T-helper 1 cell treated with Interleukin-12 subunit alpha and Interleukin-12 subunit beta and Interleukin-4 antibody, amounts not matched to agents 30 ng/mL and 1 ng/mL, for 36 hours (primary cell): ENCODE measurements at regions not wholly inside any gene's neighbourhood (a gene's known extent, or its start where the extent isn't known, plus 50 kb on each side); places are given as distances from the start of the nearest gene placed in this dataset.

Experiments used
- intact Hi-C: fragments of 100-400 bp; cut with micrococcal nuclease; formaldehyde crosslinking; loops from one replicate; pipeline ENCODE4 v1.15.1; 2024

DNA sequence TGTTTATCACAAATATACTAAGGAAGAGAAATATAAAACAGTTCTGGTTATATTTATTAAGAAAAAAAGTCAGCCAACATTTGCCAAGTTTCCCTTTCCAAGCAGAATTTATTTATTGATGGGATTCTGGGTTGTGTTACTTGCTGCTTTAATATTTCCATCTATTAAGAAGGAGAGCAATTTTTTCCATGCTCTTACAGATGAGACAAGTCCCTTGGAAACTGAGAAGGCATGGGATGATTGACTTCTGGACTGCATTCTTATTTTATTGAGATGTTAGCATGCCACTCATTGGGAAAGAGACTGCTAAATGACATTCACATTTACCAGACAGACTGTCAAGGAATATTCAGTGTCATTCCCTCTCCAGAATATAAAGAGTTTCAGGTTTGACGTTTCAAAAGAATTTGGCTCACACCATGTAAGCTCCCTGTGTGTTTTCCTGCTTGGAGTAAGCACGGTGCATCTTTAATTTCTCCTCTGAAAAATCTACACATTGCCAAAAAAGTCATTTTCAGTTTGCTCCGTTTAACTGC, 1565.2 kb upstream of the GOT2 start:
- intact Hi-C loops = no loop called here

DNA sequence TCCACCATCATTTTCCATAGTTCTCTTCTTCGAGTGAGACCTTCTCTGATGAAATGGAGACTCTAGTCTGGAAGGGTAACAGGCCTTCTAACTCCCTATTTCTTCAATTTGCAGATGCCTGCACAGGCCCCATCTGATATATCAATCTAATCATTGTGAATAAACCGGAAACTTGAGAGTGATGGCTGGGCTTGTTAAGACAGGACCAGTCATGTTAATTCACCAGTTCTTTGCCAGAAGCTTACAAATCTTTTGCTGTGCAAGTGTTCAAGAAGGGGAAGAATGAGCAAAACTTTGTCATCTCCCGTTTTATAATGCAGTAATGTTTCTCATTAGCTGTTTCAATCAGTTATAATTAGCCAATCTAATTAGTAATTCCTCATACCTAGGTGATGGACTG, 1561.3 kb upstream of the GOT2 start:
- intact Hi-C loops = no loop called here

DNA sequence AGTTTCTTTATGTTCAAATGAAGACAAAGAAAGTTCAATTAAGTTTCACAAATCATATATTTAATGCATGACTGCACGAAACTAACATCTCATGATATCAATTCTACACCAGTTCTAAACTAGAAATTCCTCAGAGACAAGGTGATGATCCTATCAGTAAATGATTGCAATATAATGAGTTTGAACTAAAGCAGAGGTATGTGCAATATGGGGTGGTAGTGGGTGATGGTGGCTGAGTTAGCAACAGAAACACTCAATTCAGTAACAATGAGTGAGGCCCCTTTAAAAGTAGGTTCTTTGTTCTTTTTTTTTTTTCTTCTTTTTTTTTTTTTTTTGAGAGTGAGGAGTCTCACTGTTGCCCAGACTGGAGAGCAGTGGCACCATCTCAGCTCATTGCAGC, 1551.7 kb upstream of the GOT2 start:
- intact Hi-C loops = no loop called here

DNA sequence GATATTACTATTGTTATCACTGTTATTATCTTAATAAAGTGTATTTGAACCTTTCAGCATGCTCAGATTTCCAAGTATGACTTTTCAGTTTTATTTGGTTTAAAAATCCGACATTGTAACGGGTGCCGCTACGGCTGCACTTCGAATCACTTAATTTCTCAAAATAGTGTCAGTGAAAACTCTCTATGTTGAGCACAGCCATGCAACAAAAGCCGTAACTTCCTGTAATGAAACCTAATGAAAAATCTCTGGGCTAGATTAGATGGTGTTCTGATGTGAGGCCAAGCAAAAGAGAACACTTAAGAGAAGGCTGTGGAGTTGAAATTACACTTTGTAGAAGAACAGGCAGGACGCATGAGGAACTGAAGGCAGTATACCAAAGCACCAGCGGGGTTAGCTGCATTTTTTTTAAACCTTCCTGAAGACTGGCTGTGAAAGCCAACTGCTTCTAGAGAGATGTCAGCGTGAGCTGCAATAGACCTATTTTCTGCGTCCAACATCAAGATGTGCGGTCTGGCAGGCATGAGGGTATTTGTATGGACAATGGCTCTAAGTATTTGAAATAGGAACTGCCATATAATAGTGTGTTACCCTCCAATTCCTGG, 1545.0 kb upstream of the GOT2 start:
- intact Hi-C loops = no loop called here

DNA sequence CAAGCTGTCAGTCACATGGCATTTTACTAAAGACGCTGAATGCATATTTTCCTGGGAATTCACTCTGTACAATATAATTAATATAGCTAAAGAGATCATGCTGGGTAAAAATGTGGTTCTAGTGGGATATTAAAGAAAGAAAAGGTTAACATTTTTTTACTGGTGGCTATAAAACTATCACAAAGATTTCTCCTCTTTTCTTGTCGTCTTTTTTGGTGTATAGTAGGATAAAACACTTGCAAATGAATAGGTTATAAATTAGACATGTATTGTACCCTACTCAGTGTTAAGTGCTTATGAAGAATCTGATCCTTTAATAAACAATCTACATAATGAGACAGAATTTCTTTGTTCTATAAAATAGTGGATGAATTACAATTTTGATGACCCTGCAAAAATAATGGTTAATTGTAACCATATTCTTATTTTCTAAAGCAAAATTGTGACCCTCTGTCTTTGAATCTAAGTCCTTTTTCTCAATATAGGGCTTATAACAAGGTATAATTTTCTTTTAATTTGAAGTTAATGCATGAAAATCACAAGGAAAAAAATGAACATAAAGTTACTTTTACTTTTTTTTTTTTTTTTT, 1540.4 kb upstream of the GOT2 start:
- intact Hi-C loops = no loop called here

DNA sequence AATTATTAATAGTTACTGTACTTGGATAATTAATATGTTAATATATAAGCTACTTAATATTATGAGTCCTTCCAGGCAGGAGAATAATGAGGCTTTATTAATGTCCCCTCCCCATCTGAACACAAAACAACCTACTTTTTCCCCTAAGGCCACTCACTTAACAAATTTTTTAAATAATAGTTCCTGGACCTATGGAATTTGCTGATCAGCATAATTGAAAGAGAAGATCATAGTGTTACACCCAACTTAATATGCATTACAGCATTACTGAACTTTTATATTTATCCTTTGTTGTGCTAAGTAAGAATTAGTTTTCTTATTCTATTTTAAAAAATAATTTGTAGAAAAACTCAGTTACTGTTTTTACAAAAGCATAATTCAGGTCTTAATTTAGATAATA, 1537.7 kb upstream of the GOT2 start:
- intact Hi-C loops = no loop called here

DNA sequence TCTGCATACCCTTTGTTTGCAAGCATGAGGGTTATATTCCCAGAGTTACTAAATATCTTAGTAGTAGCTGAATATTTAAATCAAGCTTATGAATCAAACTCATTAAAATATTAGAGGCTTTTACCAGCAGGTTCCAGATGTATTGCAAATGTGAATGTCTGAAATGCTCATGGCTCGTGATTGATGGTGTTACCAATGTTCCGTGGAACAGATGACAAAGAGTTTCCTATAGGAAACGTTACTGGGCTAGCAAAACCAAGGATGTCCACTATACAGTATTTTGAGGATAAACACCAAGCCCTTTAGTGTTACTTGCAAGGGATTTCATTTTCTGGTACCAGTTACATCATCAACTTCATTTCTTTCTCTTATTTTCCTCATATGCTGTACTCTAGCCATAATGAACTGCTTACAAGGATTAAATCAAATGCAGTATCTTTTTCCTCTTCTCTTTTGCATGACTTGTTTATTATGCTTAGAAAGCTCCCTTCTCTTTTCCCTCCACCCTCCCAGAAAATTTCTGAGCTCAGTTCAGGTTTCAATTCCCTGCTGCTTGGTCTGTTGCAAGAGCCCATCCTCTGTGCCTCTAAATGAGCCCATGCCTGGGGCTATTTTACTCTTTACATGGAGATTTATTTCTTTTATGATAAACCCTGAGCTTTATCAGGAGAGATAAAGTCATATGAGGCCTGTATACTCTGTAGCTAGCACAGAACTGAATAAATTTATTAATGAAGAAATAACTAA, 1537.1 kb upstream of the GOT2 start:
- intact Hi-C loops = no loop called here

DNA sequence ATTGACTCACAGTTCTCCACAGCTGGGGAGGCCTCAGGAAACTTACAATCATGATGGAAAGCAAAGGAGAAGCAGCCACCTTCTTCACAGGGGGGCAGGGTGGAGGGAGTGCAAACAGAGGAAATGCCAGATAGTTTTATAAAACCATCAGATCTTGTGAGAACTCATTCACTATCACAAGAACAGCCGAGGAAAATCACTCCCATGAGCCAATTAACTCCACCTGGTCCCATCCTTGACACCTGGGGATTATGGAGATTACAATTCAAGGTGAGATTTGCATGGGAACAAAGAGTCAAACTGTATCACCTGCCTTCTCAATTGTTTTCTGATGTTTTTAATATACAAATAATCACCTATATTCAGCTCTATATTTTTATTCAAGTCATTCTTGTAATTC, 1527.3 kb upstream of the GOT2 start:
- intact Hi-C loops = no loop called here

DNA sequence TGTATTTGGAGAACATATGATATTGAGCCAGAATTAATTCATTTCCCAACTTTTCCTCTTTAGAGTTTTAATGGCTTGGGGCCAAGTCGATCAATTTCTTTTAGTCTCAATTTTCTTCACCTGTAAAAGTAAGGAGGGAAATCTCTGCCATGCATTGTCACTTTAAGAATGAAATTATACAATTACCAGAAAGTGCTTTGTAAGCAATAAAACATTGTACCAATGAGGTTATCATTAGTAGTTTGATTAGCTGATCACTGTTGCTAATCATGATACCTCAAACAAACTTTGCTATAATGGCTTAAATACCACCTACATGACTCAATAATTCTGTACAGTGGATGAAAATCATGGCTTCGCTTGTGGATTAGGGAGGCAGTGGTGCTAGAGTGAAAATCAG, 1525.8 kb upstream of the GOT2 start:
- intact Hi-C loops = no loop called here

DNA sequence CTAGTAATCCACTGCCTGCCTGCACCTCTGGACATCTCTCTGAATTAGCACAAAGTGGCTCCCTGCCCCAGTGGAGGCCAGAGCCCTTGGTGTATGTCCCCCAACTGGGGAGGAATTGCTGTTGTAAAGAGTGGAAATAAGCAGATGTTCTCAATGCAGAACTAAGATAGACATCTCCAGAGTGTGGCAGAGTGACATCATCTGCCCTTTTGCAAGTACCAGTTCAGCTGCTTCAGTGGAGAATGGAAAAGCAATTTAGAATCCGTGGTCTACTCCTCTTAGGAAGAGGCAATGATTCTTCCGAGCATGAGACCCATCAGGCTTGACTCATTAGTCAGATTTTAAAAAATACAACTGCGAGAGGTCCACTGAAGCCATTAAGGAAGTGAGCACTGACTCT, 1512.0 kb upstream of the GOT2 start:
- intact Hi-C loops = no loop called here

DNA sequence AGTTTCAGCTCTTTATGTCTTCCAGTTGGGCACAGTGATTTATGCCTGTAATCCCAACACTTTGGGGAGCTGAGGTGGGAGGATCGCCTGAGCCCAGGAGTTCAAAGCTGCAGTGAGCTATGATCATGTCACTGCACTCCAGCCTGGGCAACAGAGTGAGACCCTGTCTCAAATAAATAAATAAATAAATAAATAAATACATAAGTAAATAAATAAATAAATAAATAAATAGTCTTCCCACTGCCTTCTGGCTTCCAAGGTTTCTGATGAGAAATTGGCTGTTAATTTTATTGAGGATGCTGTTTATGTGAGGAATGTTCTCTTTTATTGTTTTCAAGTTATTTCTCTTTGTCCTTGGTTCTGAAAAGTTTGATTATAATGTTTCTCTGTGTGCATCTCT, 1507.6 kb upstream of the GOT2 start:
- intact Hi-C loops = no loop called here

DNA sequence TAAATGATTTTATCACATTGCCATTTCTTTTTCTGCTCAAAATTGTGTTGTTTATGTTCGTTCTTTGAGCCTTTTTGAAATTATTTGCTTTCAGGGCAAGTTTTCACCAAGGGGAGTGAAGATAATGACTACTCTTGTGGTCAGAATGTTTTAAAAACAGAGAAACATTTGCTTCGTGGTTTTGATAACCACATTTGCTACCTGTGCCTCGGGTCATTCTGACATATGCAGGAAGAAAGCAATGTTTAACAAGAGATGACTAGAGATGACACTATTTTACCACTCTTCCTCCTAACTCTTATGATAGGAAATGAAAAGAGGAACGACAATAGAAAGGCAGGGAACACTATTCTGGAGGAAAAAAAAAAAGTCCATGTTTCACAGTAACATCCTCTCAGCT, 1496.5 kb upstream of the GOT2 start:
- intact Hi-C loops = no loop called here

DNA sequence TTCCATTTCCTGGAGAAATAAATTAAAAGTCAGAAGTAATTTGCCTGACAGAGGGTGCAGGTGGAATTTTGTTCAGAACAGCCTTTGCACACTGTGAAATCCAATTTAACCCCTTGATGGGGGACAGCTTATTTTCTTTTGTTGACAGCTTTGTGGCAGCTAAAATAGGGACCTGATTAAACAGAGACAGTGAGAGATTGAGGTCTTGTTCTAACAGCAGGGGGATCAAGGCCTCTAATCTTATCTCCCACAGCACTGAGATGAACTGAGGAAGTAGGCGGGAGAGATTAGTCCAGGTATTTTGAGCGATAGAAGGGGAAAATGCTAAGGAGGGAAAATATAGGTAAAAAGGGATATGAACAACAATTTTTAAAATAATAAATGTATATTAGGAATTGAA, 1491.4 kb upstream of the GOT2 start:
- intact Hi-C loops = no loop called here

DNA sequence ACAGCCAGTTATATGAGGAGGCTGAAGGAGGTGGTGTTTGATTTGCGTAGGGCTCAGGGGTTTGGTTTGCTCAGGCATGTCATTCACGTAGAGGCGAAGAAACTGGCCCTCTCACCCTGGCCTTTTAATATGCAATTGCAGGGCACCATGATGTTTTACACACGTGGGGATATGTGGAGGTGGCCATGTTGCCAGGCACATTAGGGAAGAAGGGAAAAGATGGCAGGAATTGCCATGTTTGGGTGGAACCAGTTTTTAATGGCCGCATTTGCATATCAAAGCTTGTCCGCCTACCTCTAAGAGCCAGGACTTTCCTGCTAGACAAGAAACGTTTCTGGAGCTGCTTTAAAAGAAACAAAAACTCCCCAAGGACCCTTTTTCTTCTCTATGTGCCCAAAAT, 1483.7 kb upstream of the GOT2 start:
- intact Hi-C loops = no loop called here

DNA sequence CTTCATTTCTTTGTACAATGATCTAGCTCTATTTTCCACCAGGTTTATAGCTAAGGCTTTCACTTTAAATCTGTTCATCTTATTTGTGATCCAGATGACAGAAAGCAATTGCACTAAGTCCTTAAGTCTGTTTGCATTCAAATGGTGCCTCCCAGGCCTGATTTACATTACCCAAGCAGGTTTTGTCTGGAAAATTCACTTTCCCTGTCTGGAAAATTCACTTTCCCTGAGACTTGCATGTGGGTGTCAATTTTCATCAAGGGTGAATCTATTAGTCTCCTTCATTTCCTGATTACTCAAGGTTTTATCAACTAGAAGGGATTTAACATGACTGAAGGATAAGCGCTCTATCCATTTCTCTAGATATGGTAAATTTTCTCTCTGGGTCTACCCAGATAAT, 1480.2 kb upstream of the GOT2 start:
- intact Hi-C loops = no loop called here

DNA sequence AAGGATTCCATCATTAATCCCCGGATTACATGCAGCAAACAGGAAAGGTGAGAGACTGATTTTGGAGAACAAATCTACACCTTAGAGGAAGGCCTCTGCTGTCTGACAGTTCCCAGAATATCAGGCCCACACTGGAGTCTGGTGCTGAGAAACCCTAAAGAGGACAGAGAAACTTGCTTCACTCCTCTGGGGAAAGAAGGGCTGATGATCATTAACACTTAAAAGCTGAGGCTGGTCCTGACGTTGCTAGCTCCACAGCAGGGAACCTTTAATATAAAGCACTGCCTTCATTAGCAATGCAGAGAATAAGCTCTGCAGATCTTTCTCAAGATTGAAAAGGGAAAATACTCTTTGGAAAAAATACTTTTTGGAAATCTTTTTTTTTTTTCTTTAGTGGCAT, 1472.4 kb upstream of the GOT2 start:
- intact Hi-C loops = no loop called here

DNA sequence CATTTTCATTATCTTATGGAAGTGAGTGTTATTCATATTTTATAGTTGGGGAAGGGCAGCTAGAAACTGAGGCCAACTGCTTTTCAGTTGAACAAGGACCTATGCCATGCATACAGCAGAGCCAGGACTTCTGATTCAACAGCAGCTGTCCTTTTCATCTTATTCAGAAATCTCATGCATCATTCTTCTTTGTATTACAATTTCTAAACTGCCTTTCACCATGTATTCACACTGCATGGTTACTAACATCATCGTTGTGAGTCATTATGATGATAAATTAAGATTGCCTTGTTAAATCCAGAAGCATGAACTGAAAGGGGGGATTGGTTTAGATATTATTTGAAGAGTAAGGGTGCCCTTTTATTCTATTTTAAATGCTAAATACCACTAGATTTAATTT, 1470.1 kb upstream of the GOT2 start:
- intact Hi-C loops = loop anchor here (5.0 kb wide), 1 partner anchor 1392 kb away; no protein-coding TSS in a partner anchor

DNA sequence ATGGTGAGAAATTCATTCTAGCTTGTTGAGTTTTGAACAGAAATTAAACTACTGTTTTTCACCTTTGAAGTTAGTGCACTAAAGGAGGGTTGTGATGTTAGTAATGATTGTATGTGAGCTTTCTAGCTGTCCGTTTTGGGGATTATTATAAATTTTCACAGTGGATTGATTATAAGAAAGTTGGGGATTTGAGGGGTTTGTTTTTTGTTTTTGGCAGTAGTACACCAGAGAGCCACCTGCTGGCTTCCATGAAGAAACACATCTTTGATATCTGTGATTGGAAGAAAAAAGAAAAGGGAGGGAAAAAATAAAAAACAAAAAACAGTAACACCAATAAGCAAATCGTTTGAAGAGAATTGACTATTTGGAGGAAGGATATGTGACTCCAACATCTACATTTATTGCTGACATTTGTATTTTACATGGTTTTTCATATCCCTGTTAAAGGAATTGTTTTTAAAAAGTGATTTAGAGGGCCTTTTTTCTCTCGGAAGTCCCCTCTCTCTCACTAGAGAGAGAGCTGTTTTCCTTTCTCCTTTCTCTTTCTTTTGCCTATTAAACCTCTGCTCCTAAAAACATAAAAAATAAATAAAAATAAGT, 1469.5 kb upstream of the GOT2 start:
- intact Hi-C loops = loop anchor here (5.0 kb wide), 1 partner anchor 1391 kb away; no protein-coding TSS in a partner anchor

DNA sequence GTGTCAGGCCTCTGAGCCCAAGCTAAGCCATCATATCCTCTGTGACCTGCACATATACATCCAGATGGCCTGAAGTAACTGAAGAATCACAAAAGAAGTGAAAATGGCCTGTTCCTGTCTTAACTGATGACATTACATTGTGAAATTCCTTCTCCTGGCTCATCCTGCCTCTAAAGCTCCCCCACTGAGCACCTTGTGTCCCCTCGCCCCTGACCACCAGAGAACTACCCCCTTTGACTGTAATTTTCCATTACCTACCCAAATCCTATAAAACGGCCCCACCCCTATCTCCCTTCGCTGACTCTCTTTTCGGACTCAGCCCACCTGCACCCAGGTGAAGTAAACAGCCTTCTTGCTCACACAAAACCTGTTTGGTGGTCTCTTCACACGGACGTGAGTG, 1466.6 kb upstream of the GOT2 start:
- intact Hi-C loops = loop anchor here (5.0 kb wide), 1 partner anchor 1388 kb away; no protein-coding TSS in a partner anchor

DNA sequence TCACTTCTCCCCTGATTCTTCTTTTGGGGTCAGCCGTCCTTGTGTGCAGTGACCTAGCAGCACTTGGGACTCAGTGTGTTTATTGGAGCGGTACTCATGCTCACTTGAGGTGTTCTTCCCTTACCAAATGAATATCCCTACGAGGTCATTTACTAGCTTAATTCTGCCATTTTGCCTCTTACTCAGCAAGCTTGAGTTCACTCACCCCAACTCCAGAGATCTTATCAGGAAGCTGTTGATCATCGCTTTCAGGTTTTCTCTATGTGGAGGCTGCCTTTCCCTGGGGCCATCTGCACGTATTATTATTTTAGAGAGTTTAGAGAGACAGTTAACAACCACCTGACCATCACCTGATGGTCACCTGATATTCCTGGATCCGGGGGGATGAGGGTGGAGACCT, 1466.0 kb upstream of the GOT2 start:
- intact Hi-C loops = loop anchor here (5.0 kb wide), 1 partner anchor 1388 kb away; no protein-coding TSS in a partner anchor

DNA sequence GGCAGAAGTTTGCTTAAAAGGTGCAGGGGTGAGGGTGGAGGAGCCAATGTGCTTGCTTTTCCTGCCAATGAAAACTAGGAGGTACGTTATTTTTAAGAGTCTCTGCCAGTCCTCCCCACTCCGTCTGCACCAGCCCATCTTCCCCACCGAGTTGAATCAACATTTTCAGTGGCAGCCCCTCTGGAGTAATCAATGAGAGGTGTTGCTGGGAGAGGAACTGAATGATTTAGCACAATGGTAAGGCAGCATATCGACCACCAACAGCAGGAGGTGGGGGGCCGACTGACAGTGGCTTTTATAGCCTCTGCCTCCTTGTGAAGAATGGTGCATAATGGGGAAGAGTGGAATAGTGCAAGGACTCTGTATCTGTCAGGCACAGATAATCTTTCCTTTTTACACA, 1465.0 kb upstream of the GOT2 start:
- intact Hi-C loops = no loop called here

DNA sequence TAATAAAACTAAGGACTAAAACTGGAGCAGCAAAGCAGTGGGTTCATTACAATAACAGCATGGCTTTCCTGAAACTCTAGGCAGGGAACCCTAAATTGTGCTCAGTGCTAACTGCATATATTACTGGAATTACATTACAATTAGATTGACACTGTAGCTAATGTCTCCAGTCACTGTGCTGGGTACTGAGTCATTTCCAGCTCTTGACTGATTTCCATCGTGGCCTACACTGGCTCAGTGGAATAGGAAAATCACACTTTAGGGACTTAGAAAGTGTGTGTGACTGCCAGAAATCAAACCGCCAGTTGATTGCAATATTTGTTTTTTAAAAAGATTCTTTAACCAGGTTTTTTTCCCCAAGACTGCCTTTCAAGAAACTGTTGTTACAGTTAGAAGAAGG, 1447.4 kb upstream of the GOT2 start:
- intact Hi-C loops = no loop called here
